SK-N-SH (cell line): ENCODE measurements at regions not wholly inside any gene's neighbourhood (a gene's known extent, or its start where the extent isn't known, plus 50 kb on each side); places are given as distances from the start of the nearest gene placed in this dataset.

ENCODE experiments used
- CTCF ChIA-PET: fragments of 300-600, 350-600 bp; formaldehyde crosslinking; extraction: SDS; loops from one replicate; lab custom pipeline; 2021; lab: Yijun Ruan, JAX
- POLR2A ChIA-PET: fragments of 350-600 bp; sonication (Branson Sonifier 250); formaldehyde crosslinking; extraction: SDS; loops from one replicate; lab custom pipeline; 2020; ENCODE audit warnings: antibody characterized with exemption, inconsistent platforms; lab: Yijun Ruan, JAX
- DNase-seq: peaks from one replicate; pipeline ENCODE4 v3.0.0; 2012
- H2AFZ ChIP-seq: fragments of 200-600 bp; sonication (generic); 2 replicates; pipeline ENCODE4 v1.8.1; 2016; ENCODE audit warnings: antibody characterized with exemption, mild to moderate bottlenecking, low read depth
- H3F3A ChIP-seq: fragments of 200-600 bp; sonication (generic); replicated peaks from 2 replicates; pipeline ENCODE3; 2016; ENCODE audit warnings: antibody characterized with exemption, mild to moderate bottlenecking; ENCODE audit not compliant: insufficient read depth
- H3K27ac ChIP-seq, 2 experiments: fragments of 200-500 bp in 1 of 2; fragments of 200-600 bp in 1 of 2; sonication (Bioruptor generic) in 1 of 2; sonication (generic), shearing (Covaris generic) in 1 of 2; 2 replicates each; pipeline versions ENCODE4 v1.5.1 to v1.6.1; 2014 to 2016; ENCODE audit warnings: low read depth in 2 of 2, inconsistent platforms in 1 of 2, low read length in 1 of 2, mild to moderate bottlenecking in 1 of 2, mixed read lengths in 1 of 2
- H3K27me3 ChIP-seq: fragments of 200-600 bp; sonication (generic), shearing (Covaris generic); 2 replicates; pipeline ENCODE4 v1.6.1; 2016; ENCODE audit warnings: mixed run types; ENCODE audit not compliant: insufficient read depth
- H3K36me3 ChIP-seq, 2 experiments: fragments of 200-500 bp in 1 of 2; fragments of 200-600 bp in 1 of 2; sonication (Bioruptor generic) in 1 of 2; sonication (generic) in 1 of 2; replicated peaks in 1 of 2; 2 replicates each; pipeline versions ENCODE3 to v1.5.1; 2014 to 2016; ENCODE audit warnings: low read length in 1 of 2, mild to moderate bottlenecking in 1 of 2; ENCODE audit not compliant: insufficient read depth in 2 of 2, control insufficient read depth in 1 of 2
- H3K4me1 ChIP-seq, 2 experiments: fragments of 200-500 bp in 1 of 2; fragments of 200-600 bp in 1 of 2; sonication (Bioruptor generic) in 1 of 2; sonication (generic), shearing (Covaris generic) in 1 of 2; 2 replicates each; pipeline versions ENCODE4 v1.5.1 to v1.6.1; 2014 to 2016; ENCODE audit warnings: low read depth in 1 of 2, low read length in 1 of 2, mixed run types in 1 of 2; ENCODE audit not compliant: insufficient read depth in 2 of 2, control insufficient read depth in 1 of 2
- H3K4me2 ChIP-seq: fragments of 200-600 bp; sonication (generic), shearing (Covaris generic); 2 replicates; pipeline ENCODE4 v1.6.1; 2017; ENCODE audit warnings: mixed run types
- H3K4me3 ChIP-seq, 2 experiments: fragments of 200-500 bp in 1 of 2; fragments of 200-600 bp in 1 of 2; sonication (Bioruptor generic) in 1 of 2; sonication (generic), shearing (Covaris generic) in 1 of 2; 2 replicates each; pipeline versions ENCODE4 v1.5.1 to v1.8.1; 2014 to 2016; ENCODE audit warnings: low read depth in 2 of 2, inconsistent platforms in 1 of 2, low read length in 1 of 2, mild to moderate bottlenecking in 1 of 2, mixed read lengths in 1 of 2, moderate library complexity in 1 of 2
- H3K79me2 ChIP-seq: fragments of 200-600 bp; sonication (generic); 2 replicates; pipeline ENCODE4 v1.8.1; 2017; ENCODE audit warnings: mild to moderate bottlenecking; ENCODE audit not compliant: insufficient read depth
- H3K9ac ChIP-seq: fragments of 200-600 bp; sonication (generic); 2 replicates; pipeline ENCODE4 v1.6.1; 2017; ENCODE audit warnings: mixed run types
- H3K9me2 ChIP-seq: fragments of 200-600 bp; sonication (generic); 2 replicates; pipeline ENCODE4 v1.6.1; 2017; ENCODE audit warnings: mixed run types
- H3K9me3 ChIP-seq: fragments of 200-600 bp; sonication (generic); 2 replicates; pipeline ENCODE4 v1.6.1; 2017; ENCODE audit warnings: mixed run types, mild to moderate bottlenecking, moderate library complexity
- H4K20me1 ChIP-seq: fragments of 200-600 bp; sonication (generic); 2 replicates; pipeline ENCODE4 v1.6.1; 2017; ENCODE audit warnings: mild to moderate bottlenecking, mixed run types; ENCODE audit not compliant: insufficient read depth
- ELF1 ChIP-seq: IDR thresholded peaks from 2 replicates; pipeline ENCODE4 v1.4.0; 2012
- EZH2phosphoT487 ChIP-seq: fragments of 200-600 bp; sonication (generic); IDR thresholded peaks from 2 replicates; pipeline ENCODE4 v1.6.1; 2017; ENCODE audit warnings: low read depth, mixed run types, mild to moderate bottlenecking, antibody characterized with exemption, moderate library complexity, borderline replicate concordance
- MEF2A ChIP-seq: IDR thresholded peaks from 2 replicates; pipeline ENCODE4 v1.4.0; 2012; ENCODE audit warnings: low read depth, borderline replicate concordance
- POLR2AphosphoS5 ChIP-seq: IDR thresholded peaks from 2 replicates; pipeline ENCODE4 v1.6.1; 2012; ENCODE audit warnings: low read depth, low read length
- YY1 ChIP-seq: IDR thresholded peaks from 2 replicates; pipeline ENCODE4 v1.4.0; 2012; ENCODE audit warnings: low read depth, mild to moderate bottlenecking
- WGBS: methylation state at CpG from one replicate; pipeline ENCODE4 v1.1.6; 2017; ENCODE audit warnings: low lambda C conversion rate; 5-methylcytosine and 5-hydroxymethylcytosine counted together
- TF ChIP-seq, protein P1 (sequence below): IDR thresholded peaks from 2 replicates; pipeline ENCODE4; 2012
- TF ChIP-seq, protein P2 (sequence below): IDR thresholded peaks from 2 replicates; pipeline ENCODE4 v1.4.0; 2012; ENCODE audit warnings: low read depth, borderline replicate concordance
- TF ChIP-seq, protein P3 (sequence below): IDR thresholded peaks from 2 replicates; pipeline ENCODE4 v1.4.0; 2012; ENCODE audit warnings: low read depth, borderline replicate concordance
- TF ChIP-seq, protein P4 (sequence below): fragments of 150-350 bp; IDR thresholded peaks from 2 replicates; pipeline ENCODE4 v1.6.1; 2017; ENCODE audit warnings: antibody characterized with exemption, low read length, low read depth, borderline replicate concordance
- TF ChIP-seq, protein P5 (sequence below): fragments of 150-350 bp; IDR thresholded peaks from 2 replicates; pipeline ENCODE4 v1.6.1; 2016; ENCODE audit warnings: mild to moderate bottlenecking, low read depth, low read length

DNA sequence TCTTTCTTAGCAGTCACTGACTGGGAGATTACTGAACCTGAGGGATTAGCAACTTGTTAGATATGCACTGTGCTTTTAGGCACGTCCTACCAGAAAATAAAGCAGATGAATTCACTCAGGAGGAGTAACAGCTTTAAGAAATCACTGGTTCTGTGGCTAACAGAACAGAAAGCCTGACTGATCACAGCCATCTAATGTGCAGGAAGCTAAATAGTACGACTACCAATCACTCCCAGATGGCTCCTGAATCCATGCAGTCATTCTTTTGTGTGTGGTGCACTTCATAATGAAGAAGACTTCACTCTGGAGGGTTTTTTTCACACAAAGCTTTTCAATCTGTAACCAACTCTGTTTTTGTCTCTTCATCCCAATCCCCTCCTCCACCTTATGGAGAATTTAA is 305.3 kb upstream of the INTU start:
- Histone ChIP-seq H3K27ac (no peak overlapping the region), H3F3A (no peaks in the 10 kb centered on the region), H4K20me1 (no peaks in the 10 kb centered on the region), H3K36me3 (no peaks in the 10 kb centered on the region), H3K9me2 (no peaks in the 10 kb centered on the region), H2AFZ (no peak overlapping the region), H3K27me3 (no peaks in the 10 kb centered on the region), H3K4me2 (no peak overlapping the region), H3K9ac (no peak overlapping the region), H3K9me3 (no peaks in the 10 kb centered on the region), H3K79me2 (no peaks in the 10 kb centered on the region), H3K4me3 (no peak overlapping the region), H3K4me1 (no peaks in the 10 kb centered on the region)
- ChIA-PET POLR2A (no interaction called here), CTCF (no interaction called here)
- no peak for DNase-seq
- WGBS: 0% methylated on average over 2 of the region's 2 CpGs
- TF ChIP-seq, protein P1, sequence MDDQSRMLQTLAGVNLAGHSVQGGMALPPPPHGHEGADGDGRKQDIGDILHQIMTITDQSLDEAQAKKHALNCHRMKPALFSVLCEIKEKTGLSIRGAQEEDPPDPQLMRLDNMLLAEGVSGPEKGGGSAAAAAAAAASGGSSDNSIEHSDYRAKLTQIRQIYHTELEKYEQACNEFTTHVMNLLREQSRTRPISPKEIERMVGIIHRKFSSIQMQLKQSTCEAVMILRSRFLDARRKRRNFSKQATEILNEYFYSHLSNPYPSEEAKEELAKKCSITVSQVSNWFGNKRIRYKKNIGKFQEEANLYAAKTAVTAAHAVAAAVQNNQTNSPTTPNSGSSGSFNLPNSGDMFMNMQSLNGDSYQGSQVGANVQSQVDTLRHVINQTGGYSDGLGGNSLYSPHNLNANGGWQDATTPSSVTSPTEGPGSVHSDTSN: no peak

DNA sequence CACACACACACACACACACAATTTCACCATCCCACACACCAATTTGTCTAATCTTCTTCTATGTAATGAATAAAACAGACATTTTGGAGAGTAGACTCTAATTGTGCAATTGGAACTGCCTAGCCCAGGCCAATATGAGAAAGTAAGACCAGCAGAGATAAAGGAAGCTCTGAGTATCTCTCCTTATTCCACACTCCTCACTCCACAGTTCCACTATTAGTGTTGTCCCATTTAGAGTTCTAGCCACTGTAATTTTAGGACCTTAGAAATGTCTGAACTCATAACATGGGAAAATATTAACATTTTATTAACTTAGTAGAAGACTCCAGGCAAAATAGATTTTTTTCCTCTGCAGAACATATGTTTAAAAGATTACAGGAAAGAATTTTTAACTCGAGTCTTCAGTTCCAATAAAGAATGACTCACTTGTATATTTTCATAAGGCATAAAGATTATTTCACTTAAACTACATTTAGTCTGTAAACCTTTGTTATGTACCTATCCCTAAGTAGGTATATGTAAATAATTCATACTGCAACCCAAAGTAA is 297.6 kb upstream of the INTU start:
- H3K9me2 ChIP-seq: no peaks in the 10 kb centered on the region
- no peak for DNase-seq
- no peaks in the 10 kb centered on the region for H3K27me3 ChIP-seq
- H3K27ac ChIP-seq: no peak overlapping the region
- no peaks in the 10 kb centered on the region for H3F3A ChIP-seq
- H3K4me3 ChIP-seq: no peak overlapping the region
- TF ChIP-seq, protein P2, sequence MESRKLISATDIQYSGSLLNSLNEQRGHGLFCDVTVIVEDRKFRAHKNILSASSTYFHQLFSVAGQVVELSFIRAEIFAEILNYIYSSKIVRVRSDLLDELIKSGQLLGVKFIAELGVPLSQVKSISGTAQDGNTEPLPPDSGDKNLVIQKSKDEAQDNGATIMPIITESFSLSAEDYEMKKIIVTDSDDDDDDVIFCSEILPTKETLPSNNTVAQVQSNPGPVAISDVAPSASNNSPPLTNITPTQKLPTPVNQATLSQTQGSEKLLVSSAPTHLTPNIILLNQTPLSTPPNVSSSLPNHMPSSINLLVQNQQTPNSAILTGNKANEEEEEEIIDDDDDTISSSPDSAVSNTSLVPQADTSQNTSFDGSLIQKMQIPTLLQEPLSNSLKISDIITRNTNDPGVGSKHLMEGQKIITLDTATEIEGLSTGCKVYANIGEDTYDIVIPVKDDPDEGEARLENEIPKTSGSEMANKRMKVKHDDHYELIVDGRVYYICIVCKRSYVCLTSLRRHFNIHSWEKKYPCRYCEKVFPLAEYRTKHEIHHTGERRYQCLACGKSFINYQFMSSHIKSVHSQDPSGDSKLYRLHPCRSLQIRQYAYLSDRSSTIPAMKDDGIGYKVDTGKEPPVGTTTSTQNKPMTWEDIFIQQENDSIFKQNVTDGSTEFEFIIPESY: no peak
- TF ChIP-seq, protein P3, sequence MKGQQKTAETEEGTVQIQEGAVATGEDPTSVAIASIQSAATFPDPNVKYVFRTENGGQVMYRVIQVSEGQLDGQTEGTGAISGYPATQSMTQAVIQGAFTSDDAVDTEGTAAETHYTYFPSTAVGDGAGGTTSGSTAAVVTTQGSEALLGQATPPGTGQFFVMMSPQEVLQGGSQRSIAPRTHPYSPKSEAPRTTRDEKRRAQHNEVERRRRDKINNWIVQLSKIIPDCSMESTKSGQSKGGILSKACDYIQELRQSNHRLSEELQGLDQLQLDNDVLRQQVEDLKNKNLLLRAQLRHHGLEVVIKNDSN: no peak
- TF ChIP-seq ELF1 (no peak), POLR2AphosphoS5 (no peak), EZH2phosphoT487 (no peak), YY1 (no peak), MEF2A (no peak)
- TF ChIP-seq, protein P4, sequence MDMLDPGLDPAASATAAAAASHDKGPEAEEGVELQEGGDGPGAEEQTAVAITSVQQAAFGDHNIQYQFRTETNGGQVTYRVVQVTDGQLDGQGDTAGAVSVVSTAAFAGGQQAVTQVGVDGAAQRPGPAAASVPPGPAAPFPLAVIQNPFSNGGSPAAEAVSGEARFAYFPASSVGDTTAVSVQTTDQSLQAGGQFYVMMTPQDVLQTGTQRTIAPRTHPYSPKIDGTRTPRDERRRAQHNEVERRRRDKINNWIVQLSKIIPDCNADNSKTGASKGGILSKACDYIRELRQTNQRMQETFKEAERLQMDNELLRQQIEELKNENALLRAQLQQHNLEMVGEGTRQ: no peak
- TF ChIP-seq, protein P1: no peak
- TF ChIP-seq, protein P5, sequence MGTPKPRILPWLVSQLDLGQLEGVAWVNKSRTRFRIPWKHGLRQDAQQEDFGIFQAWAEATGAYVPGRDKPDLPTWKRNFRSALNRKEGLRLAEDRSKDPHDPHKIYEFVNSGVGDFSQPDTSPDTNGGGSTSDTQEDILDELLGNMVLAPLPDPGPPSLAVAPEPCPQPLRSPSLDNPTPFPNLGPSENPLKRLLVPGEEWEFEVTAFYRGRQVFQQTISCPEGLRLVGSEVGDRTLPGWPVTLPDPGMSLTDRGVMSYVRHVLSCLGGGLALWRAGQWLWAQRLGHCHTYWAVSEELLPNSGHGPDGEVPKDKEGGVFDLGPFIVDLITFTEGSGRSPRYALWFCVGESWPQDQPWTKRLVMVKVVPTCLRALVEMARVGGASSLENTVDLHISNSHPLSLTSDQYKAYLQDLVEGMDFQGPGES: no peak
- no peaks in the 10 kb centered on the region for H3K79me2 ChIP-seq
- no peaks in the 10 kb centered on the region for H3K9me3 ChIP-seq
- WGBS: 2% methylated on average over 1 of the region's 1 CpG
- H3K4me2 ChIP-seq: no peak overlapping the region
- no peaks in the 10 kb centered on the region for H4K20me1 ChIP-seq
- no peaks in the 10 kb centered on the region for H3K36me3 ChIP-seq
- CTCF ChIA-PET: no interaction called here
- POLR2A ChIA-PET: no interaction called here
- H2AFZ ChIP-seq: no peak overlapping the region
- no peak overlapping the region for H3K9ac ChIP-seq
- H3K4me1 ChIP-seq: no peaks in the 10 kb centered on the region
